ENCODE measurements at regions not wholly inside any gene's neighbourhood (a gene's known extent, or its start where the extent isn't known, plus 50 kb on each side); places are given as distances from the start of the nearest gene placed in this dataset.

GRCh38 chr2:19677825-19678518 is 223.8 kb downstream of the TTC32 start:
- ChIA-PET SMC1A (ENCODE audit: uncharacterized antibody, unreplicated experiment) (no interaction called here), CTCF (interaction anchor here (0.5 to 1.4 kb wide), 2 partner anchors 10 to 107 kb away, joined by 3 to 5 read pairs; no protein-coding TSS in a partner anchor), RAD21 (ENCODE audit: unreplicated experiment) (no interaction called here), POLR2A (interaction anchor here (0.6 kb wide), 1 partner anchor 216 kb away, joined by 4 read pairs; no protein-coding TSS in a partner anchor)
- H3K36me3 ChIP-seq (ENCODE audit: control insufficient read depth in 2 of 2, insufficient read depth in 2 of 2, low read length in 1 of 2), result no peaks in the 10 kb centered on the region
- no peaks in the 10 kb centered on the region for H4K20me1 ChIP-seq (ENCODE audit: control insufficient read depth, insufficient read depth)
- 18% methylated on average over 17 of the region's 17 CpGs for WGBS (ENCODE audit: insufficient coverage, insufficient replicate concordance, low lambda C conversion rate, missing lambda C conversion rate)
- H3K4me3 ChIP-seq, result no peak overlapping the region
- no peak overlapping the region for H2AFZ ChIP-seq (ENCODE audit: control insufficient read depth, low read depth, low read length)
- H3K27ac ChIP-seq (ENCODE audit: control insufficient read depth, insufficient read depth), result no peak overlapping the region
- ATAC-seq, result no peak
- DNase-seq (ENCODE audit: low read depth, low spot score), result no peak
- H3K9ac ChIP-seq (ENCODE audit: control insufficient read depth, insufficient read depth, low read length), result no peak overlapping the region
- H3K9me3 ChIP-seq (replicated peaks; ENCODE audit: control insufficient read depth, insufficient read depth, low read length), result no peaks in the 10 kb centered on the region
- no peaks in the 10 kb centered on the region for H3K4me1 ChIP-seq (ENCODE audit: control insufficient read depth, insufficient read depth, low read length)
- intact Hi-C loops (cut with micrococcal nuclease; ENCODE audit: unreplicated experiment) (no loop called here), in situ Hi-C loops (cut with MboI) (no loop called here)
- no peaks in the 10 kb centered on the region for H3K79me2 ChIP-seq (ENCODE audit: control insufficient read depth, insufficient read depth, low read length)
- no peak overlapping the region for H3K4me2 ChIP-seq (ENCODE audit: control insufficient read depth, insufficient read depth)
- no peak for TF ChIP-seq RAD21 (IDR thresholded peaks at IDR 0.05; ENCODE audit: insufficient read depth, low read depth, low read length)
- TF ChIP-seq ZBTB4 (CRISPR knock-in tag; IDR thresholded peaks at IDR 0.05), result no peak
- TF ChIP-seq NFYA (IDR thresholded peaks at IDR 0.05; ENCODE audit: borderline replicate concordance, low read depth, low read length), result no peak
- no peak for TF ChIP-seq RBBP5 (conservative IDR thresholded peaks at IDR 0.05)
- TF ChIP-seq E4F1 (IDR thresholded peaks at IDR 0.05; ENCODE audit: borderline replicate concordance, partially characterized antibody), result no peak
- TF ChIP-seq HDGF (IDR thresholded peaks at IDR 0.05), result no peak
- no peak for TF ChIP-seq PRDM15 (CRISPR knock-in tag; IDR thresholded peaks at IDR 0.05)
- TF ChIP-seq MLLT1 (IDR thresholded peaks at IDR 0.05), result no peak
- TF ChIP-seq RFX5 (IDR thresholded peaks at IDR 0.05; ENCODE audit: low read depth, low read length), result no peak
- no peak for TF ChIP-seq MEF2B (IDR thresholded peaks at IDR 0.05; ENCODE audit: partially characterized antibody, poor library complexity, severe bottlenecking)
- TF ChIP-seq RUNX3 (IDR thresholded peaks at IDR 0.05; ENCODE audit: low read length), result no peak
- TF ChIP-seq ASH2L (IDR thresholded peaks at IDR 0.05; ENCODE audit: borderline replicate concordance, low read depth), result no peak
- TF ChIP-seq SREBF1 (IDR thresholded peaks at IDR 0.05; ENCODE audit: low read length), result no peak
- FAIRE-seq, result no peak
- BruUV-seq (replicated peaks), result no TSS peak
- H3K27me3 ChIP-seq (replicated peaks in 1 of 2; ENCODE audit: control insufficient read depth in 2 of 2, insufficient read depth in 2 of 2, low read length in 1 of 2), result peaks cover 0 to 3% of the 10 kb centered on the region in 2 experiments; a peak in 1 of 4 replicates

All from GM12878 (cell line).